WTC11 (cell line): ENCODE measurements at regions not wholly inside any gene's neighbourhood (a gene's known extent, or its start where the extent isn't known, plus 50 kb on each side); places are given as distances from the start of the nearest gene placed in this dataset.

Experiments
- ATAC-seq: fragments of 200-7000 bp; cut with Tn5 transposase; 2 replicates; pipeline ENCODE4 v1.10.0; 2021; ENCODE audit warnings: mild to moderate bottlenecking, moderate library complexity
- CTCF ChIA-PET: fragments of 300-600 bp; sonication (Branson Sonifier 250); formaldehyde crosslinking; loops from one replicate; lab custom pipeline; 2021; ENCODE audit warnings: antibody characterized with exemption; lab: Charles Lee
- POLR2A ChIA-PET: fragments of 350-600 bp; sonication (Branson Sonifier 250); formaldehyde crosslinking; loops from one replicate; lab custom pipeline; 2021; ENCODE audit warnings: antibody characterized with exemption; lab: Charles Lee
- DNase-seq: peaks from one replicate; pipeline ENCODE4 v3.0.0; 2021; ENCODE audit warnings: low spot score
- H3K27ac Mint-ChIP-seq: 2 replicates; pipeline ENCODE4 v1.8.0; 2021; ENCODE audit warnings: mixed read lengths
- H3K27me3 Mint-ChIP-seq: 2 replicates; pipeline ENCODE4 v1.8.0; 2021; ENCODE audit warnings: low read depth, mild to moderate bottlenecking, moderate library complexity, mixed read lengths
- H3K36me3 Mint-ChIP-seq: 2 replicates; pipeline ENCODE4 v1.8.0; 2021; ENCODE audit warnings: mixed read lengths
- H3K4me1 Mint-ChIP-seq: 2 replicates; pipeline ENCODE4 v1.8.0; 2022; ENCODE audit warnings: mixed read lengths
- H3K4me3 Mint-ChIP-seq: 2 replicates; pipeline ENCODE4 v1.8.0; 2021; ENCODE audit warnings: mild to moderate bottlenecking, moderate library complexity, mixed read lengths
- H3K9me3 Mint-ChIP-seq: 2 replicates; pipeline ENCODE4 v1.8.0; 2021; ENCODE audit warnings: mixed read lengths
- AFF4 ChIP-seq: sonication (generic); formaldehyde crosslinking; IDR thresholded peaks from 2 replicates; pipeline ENCODE4 v1.8.1; 2023; ENCODE audit warnings: mild to moderate bottlenecking, missing genetic modification reagents, borderline replicate concordance
- AR ChIP-seq: fragments of 250-450 bp; sonication (Bioruptor Pico); IDR thresholded peaks from 2 replicates; pipeline ENCODE4 v1.9.0; 2021; ENCODE audit warnings: mild to moderate bottlenecking
- ATF1 ChIP-seq: sonication (generic); formaldehyde crosslinking; IDR thresholded peaks from 2 replicates; pipeline ENCODE4 v1.8.1; 2023; ENCODE audit warnings: mild to moderate bottlenecking, moderate library complexity, missing genetic modification reagents
- ELF4 ChIP-seq: sonication (generic); formaldehyde crosslinking; IDR thresholded peaks from 2 replicates; pipeline ENCODE4 v1.8.1; 2022; ENCODE audit warnings: low read depth, mild to moderate bottlenecking, moderate library complexity, missing genetic modification reagents
- EMX1 ChIP-seq: fragments of 250-450 bp; sonication (Bioruptor Pico); IDR thresholded peaks from 2 replicates; pipeline ENCODE4 v1.8.0; 2021; ENCODE audit warnings: mild to moderate bottlenecking
- IRF2 ChIP-seq: sonication (generic); formaldehyde crosslinking; IDR thresholded peaks from 2 replicates; pipeline ENCODE4 v1.8.0; 2022; ENCODE audit warnings: low read depth, missing genetic modification reagents, borderline replicate concordance
- JUN ChIP-seq: sonication (generic); formaldehyde crosslinking; IDR thresholded peaks from 2 replicates; pipeline ENCODE4 v1.8.0; 2023; ENCODE audit warnings: mild to moderate bottlenecking, missing genetic modification reagents
- NR2C2 ChIP-seq: sonication (generic); formaldehyde crosslinking; IDR thresholded peaks from 2 replicates; pipeline ENCODE4 v1.8.0; 2022; ENCODE audit warnings: mild to moderate bottlenecking, missing genetic modification reagents
- NR3C1 ChIP-seq: sonication (generic); formaldehyde crosslinking; conservative IDR thresholded peaks from 2 replicates; pipeline ENCODE4 v1.8.1; 2023; ENCODE audit warnings: low read depth, mild to moderate bottlenecking, missing genetic modification reagents
- OVOL2 ChIP-seq: fragments of 250-450 bp; sonication (Bioruptor Pico); IDR thresholded peaks from 2 replicates; pipeline ENCODE4 v1.9.0; 2021; ENCODE audit warnings: mild to moderate bottlenecking, borderline replicate concordance
- PREB ChIP-seq: sonication (generic); formaldehyde crosslinking; IDR thresholded peaks from 2 replicates; pipeline ENCODE4 v1.8.1; 2022; ENCODE audit warnings: mild to moderate bottlenecking, missing genetic modification reagents, moderate library complexity, borderline replicate concordance
- TEAD4 ChIP-seq: sonication (generic); formaldehyde crosslinking; IDR thresholded peaks from 2 replicates; pipeline ENCODE4 v1.8.0; 2022; ENCODE audit warnings: mild to moderate bottlenecking, missing genetic modification reagents
- ZNF121 ChIP-seq: sonication (generic); formaldehyde crosslinking; IDR thresholded peaks from 2 replicates; pipeline ENCODE4 v1.8.0; 2023; ENCODE audit warnings: missing genetic modification reagents
- ZNF232 ChIP-seq: sonication (generic); formaldehyde crosslinking; IDR thresholded peaks from 2 replicates; pipeline ENCODE4 v1.8.0; 2022; ENCODE audit warnings: mild to moderate bottlenecking, missing genetic modification reagents
- ZNF281 ChIP-seq: sonication (generic); formaldehyde crosslinking; IDR thresholded peaks from 2 replicates; pipeline ENCODE4 v1.8.0; 2023; ENCODE audit warnings: mild to moderate bottlenecking, missing genetic modification reagents
- ZNF396 ChIP-seq: fragments of 250-450 bp; sonication (Bioruptor Pico); IDR thresholded peaks from 2 replicates; pipeline ENCODE4 v1.8.0; 2021; ENCODE audit warnings: mild to moderate bottlenecking, moderate library complexity, borderline replicate concordance
- ZNF416 ChIP-seq: fragments of 250-450 bp; sonication (Bioruptor Pico); IDR thresholded peaks from 2 replicates; pipeline ENCODE4 v1.9.0; 2021; ENCODE audit warnings: mild to moderate bottlenecking, inconsistent platforms
- ZNF671 ChIP-seq: fragments of 250-450 bp; sonication (Bioruptor Pico); IDR thresholded peaks from 2 replicates; pipeline ENCODE4 v1.8.0; 2021; ENCODE audit warnings: mild to moderate bottlenecking
- TF ChIP-seq, protein P1 (sequence below): sonication (generic); formaldehyde crosslinking; IDR thresholded peaks from 2 replicates; pipeline ENCODE4 v1.8.0; 2023; ENCODE audit warnings: missing genetic modification reagents
- TF ChIP-seq, protein P2 (sequence below): sonication (generic); formaldehyde crosslinking; IDR thresholded peaks from 2 replicates; pipeline ENCODE4 v1.8.1; 2023; ENCODE audit warnings: mild to moderate bottlenecking, missing genetic modification reagents

- TF ChIP-seq AFF4 (no peak), NR2C2 (no peak), EMX1 (no peak)
These were observed 468.0 kb upstream of the SYT1 start (continued) for GRCh38 chr12:78396538-78396937.

DNA sequence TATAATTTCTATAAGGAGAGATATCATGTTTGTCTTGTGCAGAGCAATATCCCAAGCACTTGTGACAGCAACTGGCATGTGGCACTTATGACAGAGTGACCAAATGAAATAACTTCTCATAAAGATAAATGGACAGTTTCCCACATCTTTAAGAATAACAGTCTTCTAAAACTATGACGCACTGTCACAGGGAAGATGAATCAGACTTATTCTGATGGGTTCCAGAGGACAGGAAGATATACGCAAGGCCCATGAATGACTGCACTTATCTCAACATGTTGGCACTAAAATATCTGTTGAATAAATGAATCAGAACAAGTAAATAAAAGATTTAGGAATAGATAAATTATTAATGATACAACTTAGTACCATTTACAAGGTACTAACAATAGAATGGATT is 465.8 kb upstream of the SYT1 start:
- Mint-ChIP-seq H3K27ac (no peak overlapping the region), H3K4me1 (peaks cover 13% of the 10 kb centered on the region), H3K36me3 (no peaks in the 10 kb centered on the region), H3K27me3 (no peaks in the 10 kb centered on the region; the same call in 1 of the 2 replicates), H3K9me3 (no peaks in the 10 kb centered on the region)
- no peak for DNase-seq
- ATAC-seq = no peak
- POLR2A ChIA-PET = no interaction called here
- TF ChIP-seq, protein P1, sequence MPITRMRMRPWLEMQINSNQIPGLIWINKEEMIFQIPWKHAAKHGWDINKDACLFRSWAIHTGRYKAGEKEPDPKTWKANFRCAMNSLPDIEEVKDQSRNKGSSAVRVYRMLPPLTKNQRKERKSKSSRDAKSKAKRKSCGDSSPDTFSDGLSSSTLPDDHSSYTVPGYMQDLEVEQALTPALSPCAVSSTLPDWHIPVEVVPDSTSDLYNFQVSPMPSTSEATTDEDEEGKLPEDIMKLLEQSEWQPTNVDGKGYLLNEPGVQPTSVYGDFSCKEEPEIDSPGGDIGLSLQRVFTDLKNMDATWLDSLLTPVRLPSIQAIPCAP = no peak
- no peak for TF ChIP-seq ELF4 (CRISPR knock-in tag)
- TF ChIP-seq, all 79 proteins: peak for 0
- no peak overlapping the region for H3K4me3 Mint-ChIP-seq
- CTCF ChIA-PET = no interaction called here

- Mint-ChIP-seq H3K4me3 (no peak overlapping the region), H3K36me3 (no peaks in the 10 kb centered on the region), H3K27ac (no peak overlapping the region), H3K27me3 (no peaks in the 10 kb centered on the region; the same call in 1 of the 2 replicates), H3K9me3 (no peaks in the 10 kb centered on the region), H3K4me1 (peaks cover 33% of the 10 kb centered on the region)
- POLR2A ChIA-PET = interaction anchor here (0.8 kb wide), 1 partner anchor 10 kb away, joined by 3 read pairs; no protein-coding TSS in a partner anchor
- DNase-seq = no peak
- CTCF ChIA-PET = interaction anchor here (1.5 kb wide), 1 partner anchor 10 kb away, joined by 4 read pairs; no protein-coding TSS in a partner anchor
- no peak for ATAC-seq
- no peak for TF ChIP-seq JUN (CRISPR knock-in tag)
- no peak for TF ChIP-seq ATF1 (CRISPR knock-in tag)
- TF ChIP-seq NR3C1 (CRISPR knock-in tag) = no peak
- no peak for TF ChIP-seq IRF2 (CRISPR knock-in tag)
- TF ChIP-seq OVOL2 = no peak
- no peak for TF ChIP-seq ZNF232 (CRISPR knock-in tag)
- TF ChIP-seq TEAD4 (CRISPR knock-in tag) = no peak
- TF ChIP-seq AR (CRISPR knock-in tag) = no peak
- no peak for TF ChIP-seq PREB (CRISPR knock-in tag)
- no peak for TF ChIP-seq ZNF671 (CRISPR knock-in tag)
- TF ChIP-seq EMX1 = no peak
- TF ChIP-seq, protein P2, sequence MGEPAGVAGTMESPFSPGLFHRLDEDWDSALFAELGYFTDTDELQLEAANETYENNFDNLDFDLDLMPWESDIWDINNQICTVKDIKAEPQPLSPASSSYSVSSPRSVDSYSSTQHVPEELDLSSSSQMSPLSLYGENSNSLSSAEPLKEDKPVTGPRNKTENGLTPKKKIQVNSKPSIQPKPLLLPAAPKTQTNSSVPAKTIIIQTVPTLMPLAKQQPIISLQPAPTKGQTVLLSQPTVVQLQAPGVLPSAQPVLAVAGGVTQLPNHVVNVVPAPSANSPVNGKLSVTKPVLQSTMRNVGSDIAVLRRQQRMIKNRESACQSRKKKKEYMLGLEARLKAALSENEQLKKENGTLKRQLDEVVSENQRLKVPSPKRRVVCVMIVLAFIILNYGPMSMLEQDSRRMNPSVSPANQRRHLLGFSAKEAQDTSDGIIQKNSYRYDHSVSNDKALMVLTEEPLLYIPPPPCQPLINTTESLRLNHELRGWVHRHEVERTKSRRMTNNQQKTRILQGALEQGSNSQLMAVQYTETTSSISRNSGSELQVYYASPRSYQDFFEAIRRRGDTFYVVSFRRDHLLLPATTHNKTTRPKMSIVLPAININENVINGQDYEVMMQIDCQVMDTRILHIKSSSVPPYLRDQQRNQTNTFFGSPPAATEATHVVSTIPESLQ = no peak
- TF ChIP-seq ZNF416 = no peak
- no peak for TF ChIP-seq ZNF121 (CRISPR knock-in tag)
- no peak for TF ChIP-seq ZNF396 (CRISPR knock-in tag)
- no peak for TF ChIP-seq ZNF281 (CRISPR knock-in tag)
These were observed 462.0 kb upstream of the SYT1 start for GRCh38 chr12:78402366-78403134.
